Natural killer cell treated with Interleukin-12 subunit alpha and Interleukin-12 subunit beta and Interleukin-15 and Interleukin-18, amount 100 ng/mL, for 72 hours (primary cell): ENCODE measurements at regions not wholly inside any gene's neighbourhood (a gene's known extent, or its start where the extent isn't known, plus 50 kb on each side); places are given as distances from the start of the nearest gene placed in this dataset.

ENCODE experiments used
- ATAC-seq, 2 donors: fragments of 150-1000 bp; cut with Tn5 transposase in 1 of 2; sonication (Bioruptor Pico), chemical (Tn5 transposase) in 1 of 2; 2 replicates each; pipeline ENCODE4 v1.10.0; 2021
- DNase-seq: peaks from one replicate; pipeline ENCODE4 v3.0.0; 2022; ENCODE audit warnings: low spot score
- H3K27ac Mint-ChIP-seq, 2 donors: 1 replicate in 1 of 2; 2 replicates in 1 of 2; pipeline ENCODE4 v1.8.0; 2022; ENCODE audit warnings: mixed read lengths in 2 of 2, mild to moderate bottlenecking in 1 of 2, moderate library complexity in 1 of 2
- H3K27me3 Mint-ChIP-seq, 2 donors: 1 replicate in 1 of 2; 2 replicates in 1 of 2; pipeline ENCODE4 v1.8.0; 2022; ENCODE audit warnings: mixed read lengths in 2 of 2
- H3K36me3 Mint-ChIP-seq: one replicate; pipeline ENCODE4 v1.8.0; 2022; ENCODE audit warnings: mixed read lengths
- H3K4me1 Mint-ChIP-seq, 2 donors: 1 replicate in 1 of 2; 2 replicates in 1 of 2; pipeline ENCODE4 v1.8.0; 2022; ENCODE audit warnings: low read depth in 2 of 2, mixed read lengths in 2 of 2, mild to moderate bottlenecking in 1 of 2
- H3K4me3 Mint-ChIP-seq: one replicate; pipeline ENCODE4 v1.8.0; 2022; ENCODE audit warnings: mixed read lengths
- H3K9me3 Mint-ChIP-seq: 2 replicates; pipeline ENCODE4 v1.8.0; 2022; ENCODE audit warnings: mixed read lengths

- Mint-ChIP-seq H3K27me3 (peaks cover 0 to 4% of the 10 kb centered on the region in 2 donors), H3K4me1 (peaks cover 0 to 8% of the 10 kb centered on the region in 2 donors), H3K4me3 (no peak overlapping the region), H3K27ac (no peak overlapping the region), H3K9me3 (peaks cover 9% of the 10 kb centered on the region), H3K36me3 (peaks cover 4% of the 10 kb centered on the region)
- DNase-seq, result peak; percentile 1
- ATAC-seq, result no peak
These were observed 183.5 kb upstream of the AFDN start for GRCh38 chr6:167643223-167643622.

- no peak overlapping the region for H3K4me3 Mint-ChIP-seq
- peaks cover 9% of the 10 kb centered on the region for H3K9me3 Mint-ChIP-seq
- H3K27ac Mint-ChIP-seq, result no peak overlapping the region
- H3K4me1 Mint-ChIP-seq, result peaks cover 0 to 8% of the 10 kb centered on the region in 2 donors
- H3K27me3 Mint-ChIP-seq, result peaks cover 0 to 4% of the 10 kb centered on the region in 2 donors
- peaks cover 4% of the 10 kb centered on the region for H3K36me3 Mint-ChIP-seq
- DNase-seq (peak; percentile 10), ATAC-seq (no peak)
These were observed 183.0 kb upstream of the AFDN start for GRCh38 chr6:167643716-167644115.

GRCh38 chr6:167644412-167645132 lies 182.1 kb upstream of the AFDN start:
- H3K27me3 Mint-ChIP-seq, result peaks cover 0 to 4% of the 10 kb centered on the region in 2 donors
- DNase-seq (peak; percentile 25), ATAC-seq (no peak)
- peaks cover 9% of the 10 kb centered on the region for H3K9me3 Mint-ChIP-seq
- H3K36me3 Mint-ChIP-seq, result peaks cover 4% of the 10 kb centered on the region
- H3K4me3 Mint-ChIP-seq, result no peak overlapping the region
- peaks cover 0 to 8% of the 10 kb centered on the region in 2 donors for H3K4me1 Mint-ChIP-seq
- no peak overlapping the region for H3K27ac Mint-ChIP-seq

GRCh38 chr6:167645368-167645767 lies 181.3 kb upstream of the AFDN start:
- H3K4me3 Mint-ChIP-seq, result no peak overlapping the region
- H3K9me3 Mint-ChIP-seq, result peaks cover 9% of the 10 kb centered on the region
- H3K27ac Mint-ChIP-seq, result no peak overlapping the region
- H3K4me1 Mint-ChIP-seq, result peaks cover 0 to 8% of the 10 kb centered on the region in 2 donors
- peaks cover 0 to 4% of the 10 kb centered on the region in 2 donors for H3K27me3 Mint-ChIP-seq
- ATAC-seq (no peak), DNase-seq (no peak)
- peaks cover 4% of the 10 kb centered on the region for H3K36me3 Mint-ChIP-seq

- peak; percentile 35 for DNase-seq
- no peaks in the 10 kb centered on the region for H3K36me3 Mint-ChIP-seq
- peaks cover 0 to 8% of the 10 kb centered on the region in 2 donors for H3K4me1 Mint-ChIP-seq
- H3K27ac Mint-ChIP-seq, result no peak overlapping the region
- peak; percentile 30 to 35 for ATAC-seq
- H3K27me3 Mint-ChIP-seq, result peaks cover 0 to 4% of the 10 kb centered on the region in 2 donors
- H3K9me3 Mint-ChIP-seq, result no peaks in the 10 kb centered on the region
- H3K4me3 Mint-ChIP-seq, result peak overlapping the region; percentile 33
These were observed 179.4 kb upstream of the AFDN start for GRCh38 chr6:167647306-167647705.

- Mint-ChIP-seq H3K27me3 (peaks cover 0 to 4% of the 10 kb centered on the region in 2 donors), H3K36me3 (no peaks in the 10 kb centered on the region)
- ATAC-seq, result peak in 1 of 2 donors; percentile 26
These were observed 178.8 kb upstream of the AFDN start for GRCh38 chr6:167647737-167648470.

GRCh38 chr6:167648501-167649278 lies 178.0 kb upstream of the AFDN start:
- no peak overlapping the region for H3K27ac Mint-ChIP-seq
- DNase-seq (peak; percentile 32), ATAC-seq (no peak)
- H3K4me1 Mint-ChIP-seq, result peaks cover 0 to 8% of the 10 kb centered on the region in 2 donors
- H3K9me3 Mint-ChIP-seq, result no peaks in the 10 kb centered on the region
- H3K4me3 Mint-ChIP-seq, result no peak overlapping the region
- H3K36me3 Mint-ChIP-seq, result no peaks in the 10 kb centered on the region
- peaks cover 0 to 4% of the 10 kb centered on the region in 2 donors for H3K27me3 Mint-ChIP-seq

More at GRCh38 chr6:167647737-167648470, 178.8 kb upstream of the AFDN start:
- DNase-seq, result peak; percentile 48
- Mint-ChIP-seq H3K4me3 (peak overlapping the region; percentile 33), H3K4me1 (peaks cover 0 to 8% of the 10 kb centered on the region in 2 donors), H3K27ac (no peak overlapping the region), H3K9me3 (no peaks in the 10 kb centered on the region)

- ATAC-seq (no peak), DNase-seq (peak; percentile 10)
- Mint-ChIP-seq H3K27me3 (peaks cover 0 to 4% of the 10 kb centered on the region in 2 donors), H3K4me1 (peaks cover 0 to 8% of the 10 kb centered on the region in 2 donors), H3K9me3 (no peaks in the 10 kb centered on the region), H3K36me3 (no peaks in the 10 kb centered on the region), H3K27ac (no peak overlapping the region), H3K4me3 (no peak overlapping the region)
These were observed 177.2 kb upstream of the AFDN start for GRCh38 chr6:167649476-167649875.

GRCh38 chr6:167650730-167651317 lies 175.9 kb upstream of the AFDN start:
- Mint-ChIP-seq H3K4me1 (peaks cover 0 to 5% of the 10 kb centered on the region in 2 donors), H3K27me3 (no peaks in the 10 kb centered on the region), H3K36me3 (no peaks in the 10 kb centered on the region), H3K27ac (no peak overlapping the region), H3K9me3 (no peaks in the 10 kb centered on the region), H3K4me3 (no peak overlapping the region)
- DNase-seq, result peak; percentile 41
- no peak for ATAC-seq

GRCh38 chr6:167651318-167652041 lies 175.2 kb upstream of the AFDN start:
- peaks cover 0 to 5% of the 10 kb centered on the region in 2 donors for H3K4me1 Mint-ChIP-seq
- no peaks in the 10 kb centered on the region for H3K27me3 Mint-ChIP-seq
- H3K9me3 Mint-ChIP-seq, result no peaks in the 10 kb centered on the region
- no peaks in the 10 kb centered on the region for H3K36me3 Mint-ChIP-seq
- ATAC-seq (peak; percentile 34), DNase-seq (peak; percentile 22)
- H3K27ac Mint-ChIP-seq, result no peak overlapping the region
- no peak overlapping the region for H3K4me3 Mint-ChIP-seq

GRCh38 chr6:167652042-167652700 lies 174.5 kb upstream of the AFDN start:
- H3K36me3 Mint-ChIP-seq, result no peaks in the 10 kb centered on the region
- DNase-seq, result peak; percentile 35
- no peaks in the 10 kb centered on the region for H3K9me3 Mint-ChIP-seq
- peaks cover 0 to 5% of the 10 kb centered on the region in 2 donors for H3K4me1 Mint-ChIP-seq
- no peak overlapping the region for H3K4me3 Mint-ChIP-seq
- H3K27me3 Mint-ChIP-seq, result no peaks in the 10 kb centered on the region
- H3K27ac Mint-ChIP-seq, result no peak overlapping the region
- no peak for ATAC-seq

- no peak for ATAC-seq
- Mint-ChIP-seq H3K36me3 (no peaks in the 10 kb centered on the region), H3K27me3 (no peaks in the 10 kb centered on the region), H3K4me1 (peaks cover 0 to under 1% of the 10 kb centered on the region in 2 donors), H3K27ac (no peak overlapping the region), H3K4me3 (no peak overlapping the region), H3K9me3 (no peaks in the 10 kb centered on the region)
- DNase-seq, result peak; percentile 55
These were observed 174.0 kb upstream of the AFDN start for GRCh38 chr6:167652701-167653095.
